Thyroid gland (tissue), 4 donors: ENCODE measurements at regions not wholly inside any gene's neighbourhood (a gene's known extent, or its start where the extent isn't known, plus 50 kb on each side); places are given as distances from the start of the nearest gene placed in this dataset.

Experiments
- POLR2A ChIP-seq, 2 donors: fragments of 450-650 bp; IDR thresholded peaks; one replicate each; pipeline ENCODE4 v1.6.1; 2017; ENCODE audit warnings: antibody characterized with exemption in 2 of 2, mild to moderate bottlenecking in 2 of 2, moderate library complexity in 1 of 2
- TF ChIP-seq, protein P1 (sequence below), 6 experiments: fragments of 200-600 bp in 3 of 6; fragments of 450-650 bp in 3 of 6; sonication (generic) in 3 of 6; IDR thresholded peaks; one replicate each; pipeline ENCODE4 v1.5.1; 2016 to 2019; ENCODE audit warnings: antibody characterized with exemption in 6 of 6, mild to moderate bottlenecking in 2 of 6, inconsistent platforms in 1 of 6, moderate library complexity in 1 of 6

DNA sequence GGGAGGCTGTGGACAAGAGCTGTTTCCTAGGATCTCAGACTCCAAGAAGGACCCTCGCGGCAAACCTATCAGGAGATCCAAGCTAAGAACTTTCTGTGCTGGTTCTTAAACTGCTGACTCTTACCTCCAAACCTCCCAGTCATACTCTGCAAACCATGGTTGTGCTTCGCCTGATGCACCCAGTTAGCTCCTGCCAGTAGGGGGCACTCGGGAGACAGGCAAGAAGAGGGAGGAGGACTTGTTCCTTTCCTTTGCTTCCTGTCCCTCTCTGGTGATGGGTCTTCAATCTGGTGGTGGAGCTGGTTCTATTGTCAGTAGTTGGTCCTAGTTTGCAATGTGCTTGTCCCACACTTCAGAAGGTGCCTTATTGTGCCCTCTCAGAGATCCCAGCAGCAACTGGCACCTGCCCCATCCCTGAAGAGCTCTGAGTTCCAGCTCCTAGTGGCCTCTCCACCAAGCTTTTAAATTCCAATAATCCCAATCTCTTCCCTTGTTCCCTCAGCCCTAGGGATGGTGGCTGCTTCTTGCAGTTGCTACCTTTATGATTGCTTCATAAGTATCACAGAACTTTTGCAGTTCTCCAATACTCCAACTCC, 113.5 kb upstream of the RPL38 start:
- TF ChIP-seq, protein P1, sequence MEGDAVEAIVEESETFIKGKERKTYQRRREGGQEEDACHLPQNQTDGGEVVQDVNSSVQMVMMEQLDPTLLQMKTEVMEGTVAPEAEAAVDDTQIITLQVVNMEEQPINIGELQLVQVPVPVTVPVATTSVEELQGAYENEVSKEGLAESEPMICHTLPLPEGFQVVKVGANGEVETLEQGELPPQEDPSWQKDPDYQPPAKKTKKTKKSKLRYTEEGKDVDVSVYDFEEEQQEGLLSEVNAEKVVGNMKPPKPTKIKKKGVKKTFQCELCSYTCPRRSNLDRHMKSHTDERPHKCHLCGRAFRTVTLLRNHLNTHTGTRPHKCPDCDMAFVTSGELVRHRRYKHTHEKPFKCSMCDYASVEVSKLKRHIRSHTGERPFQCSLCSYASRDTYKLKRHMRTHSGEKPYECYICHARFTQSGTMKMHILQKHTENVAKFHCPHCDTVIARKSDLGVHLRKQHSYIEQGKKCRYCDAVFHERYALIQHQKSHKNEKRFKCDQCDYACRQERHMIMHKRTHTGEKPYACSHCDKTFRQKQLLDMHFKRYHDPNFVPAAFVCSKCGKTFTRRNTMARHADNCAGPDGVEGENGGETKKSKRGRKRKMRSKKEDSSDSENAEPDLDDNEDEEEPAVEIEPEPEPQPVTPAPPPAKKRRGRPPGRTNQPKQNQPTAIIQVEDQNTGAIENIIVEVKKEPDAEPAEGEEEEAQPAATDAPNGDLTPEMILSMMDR (IDR thresholded peaks at IDR 0.05), result peak in 3 of 6 experiments; percentile 11 to 29 (median 19)
- no peak for TF ChIP-seq POLR2A (IDR thresholded peaks at IDR 0.05)
